GM19023 (cell line): ENCODE measurements at regions not wholly inside any gene's neighbourhood (a gene's known extent, or its start where the extent isn't known, plus 50 kb on each side); places are given as distances from the start of the nearest gene placed in this dataset.
"Not testable (repeated sequence)": the region's sequence is repeated elsewhere in the genome, so short reads cannot be mapped to it uniquely, and the experiment has no call there.

Source experiments
- ATAC-seq: cut with Tn5 transposase; IDR thresholded peaks from one replicate; pipeline ENCODE4 v1.9.1; 2021; ENCODE audit warnings: mild to moderate bottlenecking, moderate library complexity; ENCODE audit not compliant: unreplicated experiment

- no peak for ATAC-seq
Observed at GRCh38 chr11:92035488-92035887, 189.1 kb upstream of the FAT3 start.

- ATAC-seq, result not testable (repeated sequence)
Observed at GRCh38 chr11:92027136-92027535, 197.5 kb upstream of the FAT3 start.

GRCh38 chr11:92026664-92027063, 198.0 kb upstream of the FAT3 start:
- ATAC-seq, result no peak

- no peak for ATAC-seq
Observed at GRCh38 chr11:92024788-92025187, 199.8 kb upstream of the FAT3 start.

- no peak for ATAC-seq
Observed at GRCh38 chr11:92022499-92022898, 202.1 kb upstream of the FAT3 start.

- no peak for ATAC-seq
Observed at GRCh38 chr11:92018332-92018731, 206.3 kb upstream of the FAT3 start.

- no peak for ATAC-seq
Observed at GRCh38 chr11:92008249-92008648, 216.4 kb upstream of the FAT3 start.

- ATAC-seq, result no peak
Observed at GRCh38 chr11:92002568-92002967, 222.1 kb upstream of the FAT3 start.

GRCh38 chr11:91998481-91998880, 226.1 kb upstream of the FAT3 start:
- ATAC-seq, result no peak

GRCh38 chr11:91997226-91997625, 227.4 kb upstream of the FAT3 start:
- no peak for ATAC-seq

- ATAC-seq, result no peak
Observed at GRCh38 chr11:91996526-91996925, 228.1 kb upstream of the FAT3 start.

GRCh38 chr11:91988443-91988842, 236.2 kb upstream of the FAT3 start:
- not testable (repeated sequence) for ATAC-seq

GRCh38 chr11:91986218-91986617, 238.4 kb upstream of the FAT3 start:
- ATAC-seq, result no peak

GRCh38 chr11:91984033-91984584, 240.5 kb upstream of the FAT3 start:
- no peak for ATAC-seq

- ATAC-seq, result no peak
Observed at GRCh38 chr11:91981995-91982394, 242.6 kb upstream of the FAT3 start.

GRCh38 chr11:91979775-91980174, 244.8 kb upstream of the FAT3 start:
- no peak for ATAC-seq

- no peak for ATAC-seq
Observed at GRCh38 chr11:91978747-91979146, 245.9 kb upstream of the FAT3 start.

- ATAC-seq, result no peak
Observed at GRCh38 chr11:91972665-91973266, 251.9 kb upstream of the FAT3 start.

- no peak for ATAC-seq
Observed at GRCh38 chr11:91970624-91971023, 254.0 kb upstream of the FAT3 start.

- no peak for ATAC-seq
Observed at GRCh38 chr11:91969486-91969885, 255.1 kb upstream of the FAT3 start.

GRCh38 chr11:91967691-91968045, 256.9 kb upstream of the FAT3 start:
- no peak for ATAC-seq

GRCh38 chr11:91967026-91967690, 257.5 kb upstream of the FAT3 start:
- no peak for ATAC-seq

GRCh38 chr11:91966368-91966767, 258.2 kb upstream of the FAT3 start:
- ATAC-seq, result no peak
